CD4-positive, alpha-beta T cell treated with Interleukin-4 for 4 hours (primary cell): ENCODE measurements at regions not wholly inside any gene's neighbourhood (a gene's known extent, or its start where the extent isn't known, plus 50 kb on each side); places are given as distances from the start of the nearest gene placed in this dataset.
"Not testable (repeated sequence)": the region's sequence is repeated elsewhere in the genome, so short reads cannot be mapped to it uniquely, and the experiment has no call there.

Experiments
- DNase-seq: peaks from one replicate; pipeline ENCODE4 v3.0.0-alpha.2; 2020

DNA sequence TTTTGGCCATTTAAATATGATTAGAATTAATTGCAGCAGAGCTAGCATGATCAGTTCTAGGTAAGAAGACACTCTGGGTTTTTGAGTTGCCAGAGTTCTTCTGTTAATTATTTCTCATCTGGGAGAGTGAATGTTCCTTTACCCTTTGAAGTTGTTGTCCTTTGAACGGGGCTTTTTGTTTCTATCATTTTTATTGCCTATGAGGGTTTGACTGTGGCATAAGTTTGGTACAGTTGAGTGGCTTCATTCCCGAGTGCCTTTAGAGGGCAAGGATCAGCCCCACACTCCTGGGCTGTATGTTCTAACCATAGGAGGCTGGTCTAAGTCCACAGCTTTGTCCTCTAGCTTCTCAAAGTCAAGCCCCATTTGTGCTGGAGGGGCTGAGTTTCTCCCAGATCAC is 804.3 kb downstream of the KCNJ3 start:
- no peak for DNase-seq

DNA sequence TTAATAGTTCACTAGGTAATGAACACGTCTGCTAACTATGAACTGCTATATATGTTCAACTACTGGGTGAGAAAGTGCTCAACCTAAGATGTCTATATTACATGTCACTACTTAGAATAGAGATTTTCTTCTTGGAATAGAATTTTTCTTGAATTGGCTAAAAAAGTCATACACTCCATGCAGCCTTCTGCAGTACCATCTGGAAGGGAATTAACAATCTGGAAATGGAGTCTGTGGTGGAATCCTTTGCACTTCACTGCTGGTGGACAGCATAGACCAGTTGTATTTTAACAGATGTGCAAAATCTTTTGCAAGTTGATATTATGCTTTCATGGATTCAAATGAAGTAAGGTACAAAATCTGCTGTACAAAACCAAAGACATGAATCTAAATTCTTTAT is 799.6 kb downstream of the KCNJ3 start:
- no peak for DNase-seq

DNA sequence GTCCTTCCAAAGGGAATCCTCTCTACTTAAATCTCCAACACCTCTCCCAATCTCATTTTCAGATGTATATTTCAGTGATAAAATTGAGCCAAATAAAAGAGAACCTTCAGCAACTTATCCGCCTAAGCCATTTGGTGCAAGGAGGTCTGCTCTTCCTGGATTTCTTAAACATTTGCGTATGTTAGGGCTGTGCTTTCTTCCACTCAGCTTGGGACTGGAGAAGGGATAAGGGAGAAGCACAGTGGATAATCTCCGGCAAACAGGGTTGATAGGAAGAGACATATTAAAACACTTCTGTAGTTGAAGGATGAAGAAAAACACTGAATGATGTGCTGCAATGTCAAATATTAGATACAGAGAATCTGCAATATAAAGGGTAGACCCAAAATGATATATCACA is 796.2 kb downstream of the KCNJ3 start:
- DNase-seq: no peak

DNA sequence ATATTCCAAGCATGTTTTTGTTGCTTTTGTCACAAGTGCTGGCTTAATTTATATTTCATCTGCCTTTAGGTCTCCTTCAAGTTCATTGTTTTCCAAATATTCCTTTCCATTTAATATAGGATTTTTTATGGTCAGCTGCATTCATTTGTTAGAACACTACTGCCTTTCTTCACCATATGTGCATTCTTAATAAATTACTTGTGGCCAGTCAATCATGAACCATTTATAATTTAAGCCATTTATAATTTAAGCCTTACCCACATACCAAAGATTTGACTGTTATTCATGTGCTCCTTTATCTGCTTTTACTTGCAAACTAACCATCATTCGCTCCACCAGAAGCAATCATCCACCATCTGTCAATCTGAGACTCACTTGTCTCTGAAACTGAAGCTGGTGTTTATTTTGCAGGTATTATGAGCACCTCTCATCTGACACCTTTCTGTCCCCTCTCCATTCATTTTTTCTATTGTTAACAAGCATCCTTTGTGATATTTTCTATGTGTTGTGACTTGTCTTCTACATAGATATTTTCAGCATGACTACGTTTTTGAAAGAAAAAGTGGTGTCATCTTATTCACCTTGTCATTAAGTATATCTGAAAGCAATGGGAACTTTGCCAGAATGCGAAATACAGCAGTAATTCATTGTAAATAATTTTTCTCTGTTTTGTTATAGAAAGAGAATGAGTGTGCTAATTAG is 786.8 kb downstream of the KCNJ3 start:
- no peak for DNase-seq

DNA sequence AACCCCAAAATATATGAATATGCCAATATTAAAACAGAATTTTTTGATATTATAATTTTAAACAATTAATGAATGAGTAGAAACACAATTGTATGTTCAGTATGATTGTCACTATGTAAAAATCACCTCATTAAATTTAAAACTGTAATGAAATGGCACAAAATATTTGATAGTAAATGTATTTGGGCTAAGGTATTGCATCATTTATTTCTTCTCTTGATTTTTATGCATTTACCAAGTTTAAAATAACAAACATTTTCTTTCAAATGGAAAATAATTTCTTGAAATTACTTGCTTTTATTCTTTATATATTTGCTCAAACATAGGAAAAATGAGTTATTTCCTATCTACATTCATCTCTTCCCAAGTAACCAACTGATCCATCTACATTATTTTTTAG is 782.6 kb downstream of the KCNJ3 start:
- no peak for DNase-seq

DNA sequence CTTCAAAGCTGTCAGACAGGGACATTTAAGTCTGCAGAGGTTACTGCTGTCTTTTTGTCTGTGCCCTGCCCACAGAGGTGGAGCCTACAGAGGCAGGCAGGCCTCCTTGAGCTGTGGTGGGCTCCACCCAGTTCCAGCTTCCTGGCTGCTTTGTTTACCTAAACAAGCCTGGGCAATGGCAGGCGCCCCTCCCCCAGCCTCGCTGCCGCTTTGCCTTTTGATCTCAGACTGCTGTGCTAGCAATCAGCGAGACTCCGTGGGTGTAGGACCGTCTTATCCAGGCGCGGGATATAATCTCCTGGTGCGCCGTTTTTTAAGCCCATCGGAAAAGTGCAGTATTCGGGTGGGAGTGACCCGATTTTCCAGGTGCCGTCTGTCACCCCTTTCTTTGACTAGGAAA is 773.5 kb downstream of the KCNJ3 start:
- not testable (repeated sequence) for DNase-seq

DNA sequence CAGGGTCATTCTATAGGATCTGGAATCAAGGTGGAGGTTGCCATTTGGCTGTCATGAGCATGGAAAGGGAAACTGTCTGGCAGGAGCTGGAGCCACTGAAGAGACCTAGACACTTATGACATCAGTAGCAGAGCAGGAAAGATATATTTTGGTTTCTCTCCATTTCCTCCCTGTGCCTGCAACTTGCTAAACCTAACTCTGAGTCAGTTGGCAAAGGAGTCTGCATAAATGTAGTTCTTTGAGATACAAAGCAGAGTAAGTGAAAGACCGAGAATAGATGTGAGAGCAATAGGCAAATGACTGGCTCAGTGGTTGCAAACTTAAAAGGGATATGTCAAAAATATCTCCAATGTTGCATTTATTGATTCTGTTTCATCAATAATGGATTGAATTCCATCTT is 757.7 kb downstream of the KCNJ3 start:
- DNase-seq: no peak

DNA sequence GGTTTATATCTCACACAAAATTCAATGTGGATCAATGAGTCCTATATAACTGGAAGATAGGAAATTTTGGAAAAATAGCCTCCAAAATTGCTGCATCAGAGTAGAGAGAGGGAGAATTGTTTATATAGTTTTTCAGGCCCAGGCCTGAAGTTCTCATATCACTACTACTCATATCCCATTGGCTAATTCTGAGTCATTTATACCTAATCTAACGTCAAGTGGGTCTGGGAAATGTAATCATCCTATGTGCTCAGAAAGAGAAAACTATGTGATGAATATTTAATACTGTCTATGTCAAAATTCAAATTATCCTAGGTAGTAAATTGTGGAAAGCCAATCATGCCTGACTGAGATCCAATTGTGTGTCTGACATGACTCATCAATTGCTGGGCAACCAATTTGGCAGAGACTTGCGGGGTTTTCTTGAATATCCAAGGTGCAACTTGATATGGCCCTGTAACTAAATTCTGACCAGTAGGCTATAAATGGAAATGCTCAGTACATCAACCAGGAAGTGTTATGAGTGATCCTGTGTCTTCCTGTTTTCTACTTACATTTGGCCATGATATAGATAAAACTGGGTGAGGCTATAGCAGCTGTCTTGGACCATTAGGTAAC is 744.4 kb downstream of the KCNJ3 start:
- no peak for DNase-seq

DNA sequence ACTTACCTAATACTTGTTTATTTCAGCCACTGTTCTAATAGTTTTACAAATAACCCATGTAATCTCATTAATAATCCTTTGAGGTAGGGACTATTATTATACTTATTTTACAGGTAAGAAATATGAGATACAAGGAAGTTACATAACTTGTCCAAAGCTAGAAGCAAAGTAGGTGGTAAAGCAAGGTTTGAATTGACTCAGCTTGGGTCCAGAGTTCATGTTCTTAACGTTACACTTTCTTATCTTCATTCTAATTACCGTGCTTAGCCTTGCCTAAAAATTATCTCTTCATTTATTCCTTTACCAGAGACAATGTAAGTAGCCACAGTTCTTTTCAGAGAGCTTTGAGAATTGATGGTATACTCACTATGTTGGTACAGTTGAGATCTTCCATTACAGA is 743.6 kb downstream of the KCNJ3 start:
- DNase-seq: no peak

DNA sequence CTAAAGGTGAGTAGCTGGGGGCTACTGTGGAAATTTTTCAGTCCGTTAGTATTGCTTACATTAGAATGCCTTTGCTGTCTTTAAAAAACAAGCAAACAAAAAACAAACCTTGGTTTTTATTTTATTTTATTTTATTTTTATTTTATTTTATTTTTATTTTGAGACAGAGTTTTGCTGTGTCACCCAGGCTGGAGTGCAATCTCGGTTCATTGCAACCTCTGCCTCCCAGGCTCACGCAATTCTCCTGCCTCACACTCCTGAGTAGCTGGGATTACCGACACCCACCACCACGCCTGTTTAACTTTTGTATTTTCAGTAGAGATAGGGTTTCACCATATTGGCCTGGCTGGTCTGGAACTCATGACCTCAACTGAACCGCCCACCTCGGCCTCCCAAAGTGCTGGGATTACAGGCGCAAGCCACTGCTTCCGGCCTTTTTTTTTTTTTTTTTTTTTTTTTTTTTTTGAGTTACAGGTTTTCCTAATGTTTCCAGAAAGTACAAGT is 732.6 kb downstream of the KCNJ3 start:
- no peak for DNase-seq

DNA sequence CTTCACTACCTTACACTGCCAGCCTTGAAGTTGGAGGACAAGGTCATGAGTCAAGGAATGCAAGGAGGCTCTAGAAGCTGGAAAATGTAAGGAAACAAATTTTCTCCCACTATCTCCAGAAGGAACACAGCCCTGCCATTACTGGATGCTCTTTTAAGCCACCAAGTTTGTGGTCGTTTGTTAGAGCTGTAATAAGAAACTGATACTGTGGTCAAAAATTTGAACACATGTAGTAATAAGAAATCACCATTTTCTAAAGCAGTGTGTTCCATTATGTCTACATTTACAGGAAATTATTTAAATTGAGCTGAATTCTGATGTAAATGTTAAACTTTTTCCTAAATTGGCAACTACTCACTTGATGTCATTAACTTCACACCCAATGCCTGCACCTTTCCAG is 729.0 kb downstream of the KCNJ3 start:
- DNase-seq: no peak

DNA sequence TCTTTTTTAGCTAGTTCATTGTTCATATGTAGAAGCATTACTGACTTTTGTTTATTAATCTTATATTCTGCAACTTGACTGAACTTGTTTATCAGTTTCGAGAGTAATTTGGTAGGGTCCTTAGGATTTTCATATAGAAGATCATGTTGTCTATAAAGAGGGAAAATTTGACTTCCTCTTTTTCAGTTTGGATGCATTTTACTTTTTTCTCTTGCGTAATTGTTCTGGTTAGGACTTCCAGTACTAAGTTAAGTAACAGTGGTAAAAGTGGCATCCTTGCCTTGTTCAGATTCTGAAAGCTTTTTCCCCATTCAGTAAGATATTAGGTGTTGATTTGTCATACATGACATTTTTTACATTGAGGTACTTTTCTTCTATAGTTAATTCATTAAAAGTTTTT is 726.0 kb downstream of the KCNJ3 start:
- no peak for DNase-seq

DNA sequence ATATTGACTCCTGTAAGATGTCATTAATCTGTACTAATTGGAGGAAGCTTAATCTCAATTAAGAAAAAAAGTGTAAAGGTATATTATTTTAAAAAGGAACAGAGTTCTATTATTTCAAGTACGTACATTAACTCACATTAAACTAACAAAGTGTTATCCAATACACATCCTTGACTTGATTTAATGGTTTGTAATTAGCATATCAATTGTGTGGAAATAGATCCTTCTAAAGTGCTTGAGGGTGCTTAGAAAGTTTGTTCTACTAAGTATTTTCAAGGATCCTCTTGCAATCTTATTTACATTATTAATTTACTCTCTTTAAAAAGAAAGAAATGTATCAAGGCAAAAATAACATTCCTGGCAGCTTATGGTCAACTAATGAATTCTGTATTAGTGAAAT is 720.3 kb downstream of the KCNJ3 start:
- DNase-seq: no peak

DNA sequence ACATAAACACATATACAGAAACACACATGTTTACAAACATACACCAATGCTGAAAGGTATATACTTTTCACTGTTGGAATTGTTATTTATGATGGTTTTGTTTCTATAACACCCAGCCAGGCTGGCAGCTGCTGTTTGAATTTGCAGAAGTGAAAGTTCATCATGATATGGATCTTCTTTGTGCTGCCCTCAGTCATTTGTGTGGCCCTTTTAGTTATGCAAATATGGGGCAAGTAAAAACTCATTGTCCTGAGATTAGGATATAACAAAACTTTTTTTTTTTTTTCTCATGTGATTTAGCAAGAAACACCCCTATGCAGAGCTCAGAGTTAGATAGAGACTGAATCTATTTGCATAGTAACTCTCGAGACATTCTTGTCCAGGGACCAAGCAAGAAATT is 714.1 kb downstream of the KCNJ3 start:
- DNase-seq: no peak

DNA sequence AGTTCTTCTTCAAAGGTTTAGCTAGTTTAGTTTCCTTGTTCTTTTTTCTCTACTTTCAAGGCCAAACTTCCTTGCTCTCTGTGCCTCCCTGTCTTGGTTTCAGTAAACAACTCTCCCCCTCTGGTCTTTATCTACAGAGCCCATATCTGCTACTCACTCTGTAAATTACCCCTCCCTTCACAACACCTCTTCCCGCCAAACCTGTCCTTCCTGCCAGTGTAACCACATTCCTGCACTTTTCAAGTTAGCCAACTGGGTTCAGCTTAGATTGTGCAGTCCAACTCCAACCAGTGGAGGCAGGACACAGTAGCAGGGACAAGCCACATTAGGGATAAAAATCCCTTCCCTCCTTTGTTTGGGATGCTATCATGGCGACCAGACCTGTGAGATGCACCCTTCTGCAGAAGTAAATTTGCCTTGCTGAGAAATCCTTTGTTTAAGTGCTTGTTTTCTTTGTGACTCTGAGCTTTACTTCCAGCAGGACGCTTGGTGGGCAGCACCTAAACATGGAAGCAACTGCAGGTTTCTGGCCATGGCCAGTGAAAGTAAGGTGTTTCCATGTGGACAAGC is 706.0 kb downstream of the KCNJ3 start:
- no peak for DNase-seq

DNA sequence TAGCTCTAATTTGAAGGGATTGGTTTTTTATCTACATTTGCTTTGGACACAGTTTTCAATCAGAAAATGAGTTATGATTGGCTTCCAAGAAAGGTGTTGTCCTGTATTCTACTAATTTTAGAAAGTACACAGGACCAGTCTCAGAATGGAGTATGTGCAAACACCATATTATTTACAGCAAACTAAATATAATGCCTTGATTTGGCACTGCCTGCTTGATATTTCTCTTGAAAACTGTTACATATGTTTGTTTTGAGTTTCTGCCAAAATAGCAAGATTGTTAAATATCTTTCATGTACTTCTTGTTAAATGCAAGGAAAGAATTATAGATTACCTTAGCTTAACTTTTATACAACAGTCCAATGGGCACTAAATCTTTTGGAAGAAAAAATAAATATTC is 694.9 kb downstream of the KCNJ3 start:
- DNase-seq: no peak

DNA sequence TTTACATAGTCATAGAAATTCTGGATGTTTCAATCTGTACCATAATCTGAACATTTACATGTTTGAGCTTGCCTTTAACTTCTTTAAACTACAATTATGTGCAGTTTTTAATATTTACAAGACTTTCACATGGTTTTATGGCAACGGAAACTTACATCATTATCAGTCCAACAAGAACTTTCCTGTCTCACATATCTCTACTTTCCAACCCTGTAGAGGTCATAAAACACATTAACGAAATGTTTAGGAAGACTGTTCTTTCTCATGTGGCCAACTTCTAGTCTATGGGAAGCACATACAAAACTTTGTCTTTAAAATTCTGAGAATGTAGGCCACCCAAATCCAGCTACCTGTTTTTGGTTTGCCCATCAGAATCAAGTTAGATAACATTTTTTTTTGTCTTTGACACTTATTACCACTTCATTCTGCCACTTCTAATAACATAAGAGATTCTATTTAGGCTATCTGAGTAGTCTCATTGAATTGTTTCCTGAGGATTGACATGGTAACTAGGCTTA is 693.2 kb downstream of the KCNJ3 start:
- DNase-seq: no peak

DNA sequence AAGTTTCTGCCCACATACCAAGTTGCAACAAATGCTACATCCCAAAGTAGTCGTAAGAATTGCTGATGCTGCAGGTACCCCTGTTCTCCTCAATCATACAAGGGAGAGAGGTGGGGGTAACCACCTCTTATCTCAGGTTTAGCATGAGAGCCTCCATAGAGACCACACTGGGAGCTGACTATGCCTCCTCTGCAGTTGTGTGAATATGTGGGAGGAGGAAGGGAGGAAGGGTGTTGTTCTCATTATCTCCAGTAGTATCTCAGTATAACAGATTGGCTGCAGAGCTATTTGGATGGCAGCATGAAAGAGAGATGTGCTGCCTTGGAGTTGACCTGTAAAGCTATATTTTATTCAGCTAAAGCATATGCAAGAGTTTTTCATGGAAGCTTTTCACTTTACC is 690.7 kb downstream of the KCNJ3 start:
- no peak for DNase-seq

DNA sequence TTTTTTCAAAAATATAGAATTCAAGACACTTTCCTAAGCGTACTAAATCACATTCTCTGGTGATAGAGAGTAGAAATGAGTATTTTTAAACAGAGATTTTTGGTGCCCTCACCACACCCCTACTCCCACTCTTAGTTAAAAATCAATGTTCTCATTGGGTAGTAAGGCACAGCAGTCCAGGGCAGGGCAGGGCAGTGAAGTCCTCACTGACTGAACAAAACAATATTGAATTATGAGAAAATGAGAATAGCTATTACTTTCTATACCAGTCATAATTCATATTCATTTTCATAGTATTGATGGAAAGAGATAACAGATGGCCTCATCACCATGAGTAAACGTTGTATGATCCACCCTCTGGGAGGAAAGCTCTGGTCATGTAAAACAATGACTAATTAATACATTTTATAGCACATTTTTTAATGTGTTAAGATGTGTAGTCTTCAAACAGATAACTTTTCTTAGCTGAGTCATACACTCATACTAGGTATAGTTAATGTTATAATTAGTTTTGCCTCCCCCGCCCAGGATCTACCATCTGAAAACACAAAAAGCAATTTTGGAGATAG is 686.1 kb downstream of the KCNJ3 start:
- DNase-seq: no peak

DNA sequence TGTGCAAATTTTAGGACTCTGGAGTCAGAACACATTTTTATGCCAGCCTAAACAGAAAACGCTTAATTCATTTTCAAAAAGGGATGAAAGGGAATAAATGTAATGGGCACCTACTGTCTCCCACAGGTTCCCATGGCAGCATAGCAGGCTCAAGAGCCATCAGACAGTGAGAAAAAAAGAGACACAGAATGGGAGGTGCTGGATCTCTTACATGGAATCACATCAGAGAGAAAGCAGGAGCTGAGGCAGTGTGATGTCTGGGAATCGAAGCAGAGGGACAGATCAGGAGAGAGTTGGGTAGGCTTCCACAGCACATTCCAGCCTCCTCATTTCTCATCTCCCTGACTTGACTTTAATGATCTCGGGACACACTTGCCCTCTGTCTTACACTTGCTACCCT is 684.3 kb downstream of the KCNJ3 start:
- no peak for DNase-seq

DNA sequence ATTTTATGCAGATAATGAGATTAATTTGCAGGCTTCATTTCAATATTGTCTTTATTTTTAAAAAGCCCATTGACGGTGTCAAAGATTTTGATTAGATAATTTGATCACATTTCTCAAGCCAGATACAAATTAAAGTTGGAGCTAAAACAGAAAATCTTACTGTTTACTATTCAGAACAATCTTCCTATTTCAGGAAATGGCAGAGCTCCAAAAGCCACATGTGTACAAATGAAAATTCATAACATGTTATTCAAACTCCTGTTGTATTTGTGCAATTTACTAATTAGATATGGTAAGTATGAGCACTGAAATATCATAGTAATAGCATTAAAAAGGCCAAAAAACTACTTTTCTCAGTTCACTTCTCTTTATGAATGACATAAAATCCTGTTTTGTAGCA is 682.9 kb downstream of the KCNJ3 start:
- DNase-seq: no peak

DNA sequence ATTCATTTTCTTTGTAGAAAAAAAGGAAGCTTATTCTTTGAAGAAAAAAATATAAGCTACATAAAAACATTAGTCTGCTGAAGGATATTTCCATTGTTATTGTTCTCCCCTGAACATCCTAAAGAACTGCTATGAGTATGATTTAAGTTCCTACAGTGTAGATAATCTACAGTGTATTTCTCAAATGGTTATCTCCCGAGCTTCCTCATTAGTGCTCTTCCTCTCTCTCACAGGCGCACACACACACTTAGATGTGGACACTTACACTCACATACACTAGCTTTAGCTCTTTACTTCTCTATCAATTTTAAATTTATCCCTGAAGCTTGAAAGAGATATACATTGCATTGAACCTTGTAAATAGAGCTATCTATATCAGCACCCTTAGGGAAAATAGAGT is 681.0 kb downstream of the KCNJ3 start:
- DNase-seq: no peak

DNA sequence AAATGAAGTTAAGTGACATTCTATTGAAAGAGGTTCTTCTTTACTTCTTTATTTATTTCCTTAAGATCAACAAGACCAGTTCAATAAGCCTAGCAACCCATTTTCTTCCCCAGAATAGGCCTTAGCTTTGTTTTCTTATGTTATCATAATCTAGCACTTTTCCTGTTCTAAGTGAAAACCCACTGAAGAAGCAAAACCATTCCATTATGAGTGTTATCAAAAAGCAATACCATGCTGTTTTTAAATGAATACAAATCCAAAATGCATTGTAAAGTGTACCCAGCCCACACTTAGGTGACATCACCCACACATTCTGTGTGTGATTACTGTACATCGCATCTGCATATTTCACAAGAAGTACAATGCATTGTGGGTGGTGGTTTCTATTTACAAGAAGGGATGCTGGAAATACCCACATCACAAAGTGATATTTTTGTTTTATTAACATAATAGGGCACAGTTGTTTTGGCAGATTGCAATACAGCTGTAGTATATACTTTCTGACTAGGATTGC is 679.5 kb downstream of the KCNJ3 start:
- DNase-seq: no peak

DNA sequence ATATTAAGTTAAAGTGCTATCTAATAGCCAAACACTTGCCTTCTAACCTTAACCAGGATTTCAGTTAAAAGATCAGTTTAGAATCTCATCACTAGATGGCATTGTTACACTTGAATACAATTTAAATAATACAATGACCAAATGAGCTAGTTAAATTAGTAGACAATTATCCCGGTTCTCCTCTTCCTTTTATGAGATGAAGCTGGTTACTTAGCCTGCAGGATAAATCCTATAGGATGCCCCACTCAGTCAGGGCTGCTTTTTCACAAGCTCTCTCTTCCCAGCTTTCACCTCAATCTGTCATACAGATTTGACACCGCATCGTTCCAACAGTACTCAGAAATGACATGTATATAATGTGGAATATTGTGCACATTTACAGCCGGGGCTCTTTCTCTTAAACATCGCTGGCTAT is 678.8 kb downstream of the KCNJ3 start:
- DNase-seq: no peak
